A549 (cell line): ENCODE measurements at regions not wholly inside any gene's neighbourhood (a gene's known extent, or its start where the extent isn't known, plus 50 kb on each side); places are given as distances from the start of the nearest gene placed in this dataset.

Source experiments
- CEBPB ChIP-seq, 2 experiments: fragments of >200 bp in 1 of 2; sonication (Bioruptor Twin) in 1 of 2; formaldehyde crosslinking in 1 of 2; IDR thresholded peaks; 2 replicates each; pipeline ENCODE4 v1.6.1; 2012 to 2016
- EHMT2 ChIP-seq: fragments of 200-600 bp; sonication (generic); IDR thresholded peaks from 2 replicates; pipeline ENCODE4 v1.6.1; 2016; ENCODE audit warnings: antibody characterized with exemption, low read depth, mild to moderate bottlenecking, moderate library complexity
- EP300 ChIP-seq, 2 experiments: fragments of >200 bp; sonication (Bioruptor Twin); formaldehyde crosslinking; IDR thresholded peaks; 2 replicates in 1 of 2; 3 replicates in 1 of 2; pipeline ENCODE4 v1.6.1; 2016 to 2017
- MAZ ChIP-seq: fragments of 150-350 bp; IDR thresholded peaks from 2 replicates; pipeline ENCODE4 v1.6.1; 2014; ENCODE audit warnings: antibody characterized with exemption, low read depth, low read length, borderline replicate concordance
- POLR2A ChIP-seq: IDR thresholded peaks from 2 replicates; pipeline ENCODE4 v1.6.1; 2012; ENCODE audit warnings: mild to moderate bottlenecking, low read length
- SMC3 ChIP-seq: fragments of >200 bp; sonication (Bioruptor Twin); formaldehyde crosslinking; IDR thresholded peaks from 3 replicates; pipeline ENCODE4 v1.6.1; 2018; ENCODE audit warnings: inconsistent platforms
- TF ChIP-seq, protein P1 (sequence below): fragments of >200 bp; sonication (Bioruptor Twin); formaldehyde crosslinking; IDR thresholded peaks from 3 replicates; pipeline ENCODE4 v1.5.1; 2016
- TF ChIP-seq, protein P2 (sequence below): fragments of 450-650 bp; IDR thresholded peaks from 2 replicates; pipeline ENCODE4 v1.6.1; 2014; ENCODE audit warnings: antibody characterized with exemption

DNA sequence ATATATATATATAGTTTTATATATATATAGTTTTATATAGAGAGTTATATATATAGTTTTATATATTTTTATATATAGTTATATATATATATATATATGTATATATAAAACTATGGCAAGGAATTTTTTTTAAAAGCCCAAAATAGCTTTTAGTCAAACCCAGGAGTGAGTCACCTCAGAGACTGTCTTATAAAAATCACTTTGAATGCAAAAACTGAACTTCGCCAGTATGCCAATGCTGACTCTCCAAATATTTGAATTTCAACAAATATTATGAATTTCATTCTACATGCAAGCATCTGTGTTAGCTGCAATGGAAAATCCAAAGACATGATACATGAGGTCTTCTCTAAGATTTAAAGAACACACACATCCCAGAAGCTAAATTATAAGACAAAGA is 132.8 kb upstream of the NR2F2 start:
- TF ChIP-seq, protein P1, sequence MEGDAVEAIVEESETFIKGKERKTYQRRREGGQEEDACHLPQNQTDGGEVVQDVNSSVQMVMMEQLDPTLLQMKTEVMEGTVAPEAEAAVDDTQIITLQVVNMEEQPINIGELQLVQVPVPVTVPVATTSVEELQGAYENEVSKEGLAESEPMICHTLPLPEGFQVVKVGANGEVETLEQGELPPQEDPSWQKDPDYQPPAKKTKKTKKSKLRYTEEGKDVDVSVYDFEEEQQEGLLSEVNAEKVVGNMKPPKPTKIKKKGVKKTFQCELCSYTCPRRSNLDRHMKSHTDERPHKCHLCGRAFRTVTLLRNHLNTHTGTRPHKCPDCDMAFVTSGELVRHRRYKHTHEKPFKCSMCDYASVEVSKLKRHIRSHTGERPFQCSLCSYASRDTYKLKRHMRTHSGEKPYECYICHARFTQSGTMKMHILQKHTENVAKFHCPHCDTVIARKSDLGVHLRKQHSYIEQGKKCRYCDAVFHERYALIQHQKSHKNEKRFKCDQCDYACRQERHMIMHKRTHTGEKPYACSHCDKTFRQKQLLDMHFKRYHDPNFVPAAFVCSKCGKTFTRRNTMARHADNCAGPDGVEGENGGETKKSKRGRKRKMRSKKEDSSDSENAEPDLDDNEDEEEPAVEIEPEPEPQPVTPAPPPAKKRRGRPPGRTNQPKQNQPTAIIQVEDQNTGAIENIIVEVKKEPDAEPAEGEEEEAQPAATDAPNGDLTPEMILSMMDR, result no peak
- TF ChIP-seq, protein P2, sequence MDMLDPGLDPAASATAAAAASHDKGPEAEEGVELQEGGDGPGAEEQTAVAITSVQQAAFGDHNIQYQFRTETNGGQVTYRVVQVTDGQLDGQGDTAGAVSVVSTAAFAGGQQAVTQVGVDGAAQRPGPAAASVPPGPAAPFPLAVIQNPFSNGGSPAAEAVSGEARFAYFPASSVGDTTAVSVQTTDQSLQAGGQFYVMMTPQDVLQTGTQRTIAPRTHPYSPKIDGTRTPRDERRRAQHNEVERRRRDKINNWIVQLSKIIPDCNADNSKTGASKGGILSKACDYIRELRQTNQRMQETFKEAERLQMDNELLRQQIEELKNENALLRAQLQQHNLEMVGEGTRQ, result no peak
- no peak for TF ChIP-seq POLR2A
- TF ChIP-seq CEBPB (IDR thresholded peaks at IDR 0.05), result no peak
- no peak for TF ChIP-seq EP300 (IDR thresholded peaks at IDR 0.05)
- TF ChIP-seq SMC3, result no peak
- TF ChIP-seq MAZ, result no peak
- no peak for TF ChIP-seq EHMT2
